DOHH2 (cell line): ENCODE measurements at regions not wholly inside any gene's neighbourhood (a gene's known extent, or its start where the extent isn't known, plus 50 kb on each side); places are given as distances from the start of the nearest gene placed in this dataset.

Source experiments
- H3F3A ChIP-seq: fragments of 200-600 bp; sonication (generic), shearing (Covaris generic); 2 replicates; pipeline ENCODE4 v1.6.0; 2016; ENCODE audit warnings: antibody characterized with exemption, mild to moderate bottlenecking; ENCODE audit not compliant: control insufficient read depth, insufficient read depth
- H3K27ac ChIP-seq: fragments of 200-600 bp; sonication (generic); 2 replicates; pipeline ENCODE4 v1.5.1; 2014; ENCODE audit warnings: low read depth, mild to moderate bottlenecking, low read length, moderate library complexity
- H3K27me3 ChIP-seq: fragments of 200-600 bp; sonication (generic); 2 replicates; pipeline ENCODE4 v1.6.1; 2014; ENCODE audit warnings: mild to moderate bottlenecking, low read length, mixed read lengths; ENCODE audit not compliant: control insufficient read depth
- H3K36me3 ChIP-seq: fragments of 200-600 bp; sonication (generic); 2 replicates; pipeline ENCODE4 v1.6.1; 2014; ENCODE audit warnings: mild to moderate bottlenecking, low read length, moderate library complexity, mixed read lengths; ENCODE audit not compliant: control insufficient read depth
- H3K4me1 ChIP-seq: fragments of 200-600 bp; sonication (generic); 2 replicates; pipeline ENCODE4 v1.6.1; 2014; ENCODE audit warnings: mild to moderate bottlenecking, low read length, mixed read lengths; ENCODE audit not compliant: control insufficient read depth
- H3K4me2 ChIP-seq: fragments of 200-600 bp; sonication (generic); 2 replicates; pipeline ENCODE4 v1.6.0; 2014; ENCODE audit warnings: mild to moderate bottlenecking, low read length, moderate library complexity
- H3K4me3 ChIP-seq: fragments of 200-600 bp; sonication (generic); 2 replicates; pipeline ENCODE4 v1.5.1; 2014; ENCODE audit warnings: mild to moderate bottlenecking, low read length, mixed read lengths
- H3K79me2 ChIP-seq: fragments of 200-600 bp; sonication (generic); 2 replicates; pipeline ENCODE4 v1.6.1; 2014; ENCODE audit warnings: mild to moderate bottlenecking, low read length, mixed read lengths; ENCODE audit not compliant: control insufficient read depth
- H3K9me2 ChIP-seq: fragments of 200-600 bp; sonication (generic); replicated peaks from 2 replicates; pipeline ENCODE4 v1.6.1; 2014; ENCODE audit warnings: mild to moderate bottlenecking, low read length, mixed read lengths; ENCODE audit not compliant: control insufficient read depth
- H3K9me3 ChIP-seq: fragments of 200-600 bp; sonication (generic); 2 replicates; pipeline ENCODE4 v1.6.1; 2014; ENCODE audit warnings: antibody characterized with exemption, low read length, mixed read lengths; ENCODE audit not compliant: control insufficient read depth, insufficient read depth
- H4K20me1 ChIP-seq: fragments of 200-600 bp; sonication (generic); 2 replicates; pipeline ENCODE4 v1.6.0; 2014; ENCODE audit warnings: low read depth, mild to moderate bottlenecking, antibody characterized with exemption, low read length, moderate library complexity; ENCODE audit not compliant: control insufficient read depth, insufficient read depth
- CTCF ChIP-seq: fragments of 200-600 bp; sonication (generic); IDR thresholded peaks from one replicate; pipeline ENCODE4 v1.5.1; 2014; ENCODE audit warnings: antibody characterized with exemption, mild to moderate bottlenecking, low read depth, low read length; ENCODE audit not compliant: poor library complexity, severe bottlenecking
- EZH2phosphoT487 ChIP-seq: fragments of 200-600 bp; sonication (generic); IDR thresholded peaks from 2 replicates; pipeline ENCODE4 v1.6.1; 2017; ENCODE audit warnings: borderline replicate concordance, mild to moderate bottlenecking, antibody characterized with exemption, low read length, moderate library complexity, mixed read lengths

- Histone ChIP-seq H3K27ac (no peak overlapping the region), H3K9me3 (no peaks in the 10 kb centered on the region), H3K79me2 (no peaks in the 10 kb centered on the region), H3K4me1 (no peaks in the 10 kb centered on the region), H3K9me2 (no peaks in the 10 kb centered on the region), H3K4me2 (no peak overlapping the region), H4K20me1 (no peaks in the 10 kb centered on the region), H3K36me3 (no peaks in the 10 kb centered on the region), H3K4me3 (no peak overlapping the region), H3F3A (no peaks in the 10 kb centered on the region), H3K27me3 (no peaks in the 10 kb centered on the region)
- TF ChIP-seq CTCF (no peak), EZH2phosphoT487 (no peak)
Observed at GRCh38 chr6:148271711-148272439, 70.8 kb upstream of the SASH1 start.

DNA sequence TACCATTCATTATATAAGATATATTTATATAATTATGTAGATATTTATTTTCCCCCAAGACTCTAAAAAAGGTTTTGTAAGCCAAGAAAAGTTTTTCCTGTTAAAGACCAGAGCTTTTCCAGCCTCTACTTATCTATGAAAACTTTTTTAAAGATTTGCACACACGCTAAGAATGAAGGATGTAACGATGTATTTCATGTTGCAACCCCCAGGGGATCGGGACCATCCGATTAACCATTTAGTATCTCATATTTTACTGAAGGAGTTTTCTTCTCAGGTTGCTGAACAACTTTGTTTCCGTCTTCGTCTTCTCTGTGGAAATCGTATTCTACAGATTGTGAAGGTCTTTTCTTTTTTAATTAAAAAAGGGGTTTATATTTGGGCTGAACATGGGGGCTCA is 70.0 kb upstream of the SASH1 start:
- Histone ChIP-seq H3K4me1 (no peaks in the 10 kb centered on the region), H3K9me3 (no peaks in the 10 kb centered on the region), H3K4me2 (no peak overlapping the region), H3F3A (no peaks in the 10 kb centered on the region), H3K27ac (no peak overlapping the region), H3K9me2 (no peaks in the 10 kb centered on the region), H3K4me3 (no peak overlapping the region), H3K79me2 (no peaks in the 10 kb centered on the region), H3K27me3 (no peaks in the 10 kb centered on the region), H3K36me3 (no peaks in the 10 kb centered on the region), H4K20me1 (no peaks in the 10 kb centered on the region)
- TF ChIP-seq CTCF (no peak), EZH2phosphoT487 (no peak)

DNA sequence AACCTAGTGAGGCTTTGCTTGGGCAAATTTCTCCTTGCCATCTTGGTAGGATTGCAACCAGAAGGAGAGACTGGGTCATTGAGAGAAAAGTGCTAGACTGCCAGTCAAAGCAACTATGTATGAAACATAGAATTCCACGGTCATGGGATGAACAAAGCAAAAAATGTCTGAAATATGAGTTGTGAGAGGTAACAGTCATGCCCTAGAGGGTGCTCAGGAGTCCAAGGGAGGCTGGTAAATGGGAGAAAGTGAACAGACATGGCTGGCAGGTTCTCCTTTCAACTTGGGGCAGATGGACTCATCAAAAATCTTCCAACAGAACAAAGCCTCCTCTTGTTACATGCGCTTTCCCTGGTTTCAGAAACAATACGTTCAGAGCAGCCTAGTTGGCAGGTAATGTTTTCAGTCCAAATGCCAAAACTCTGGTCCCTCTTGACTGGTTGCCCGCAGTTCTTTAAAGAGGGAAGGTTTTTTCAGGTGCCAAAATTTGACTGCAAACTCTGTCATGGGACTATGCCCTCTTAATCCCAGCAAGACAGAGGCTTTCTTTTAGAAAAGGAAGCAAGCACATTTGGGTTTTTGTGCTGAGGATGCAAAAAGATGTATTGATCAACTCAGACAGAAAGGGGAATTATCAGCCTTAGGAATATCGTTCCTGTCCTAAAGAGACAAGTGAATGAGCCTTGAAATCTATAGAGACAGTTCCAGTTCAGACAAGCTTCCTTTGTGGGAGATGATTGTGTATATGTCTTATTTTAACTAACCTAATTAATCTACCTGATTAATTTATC is 68.5 kb upstream of the SASH1 start:
- TF ChIP-seq CTCF, result no peak
- TF ChIP-seq EZH2phosphoT487, result no peak
- Histone ChIP-seq H3K4me3 (no peak overlapping the region), H3K27me3 (no peaks in the 10 kb centered on the region), H3K27ac (no peak overlapping the region), H4K20me1 (no peaks in the 10 kb centered on the region), H3K9me2 (no peaks in the 10 kb centered on the region), H3K79me2 (no peaks in the 10 kb centered on the region), H3K9me3 (no peaks in the 10 kb centered on the region), H3F3A (no peaks in the 10 kb centered on the region), H3K36me3 (no peaks in the 10 kb centered on the region), H3K4me1 (no peaks in the 10 kb centered on the region), H3K4me2 (no peak overlapping the region)
